Suprapubic skin (tissue), 4 donors: ENCODE measurements at regions not wholly inside any gene's neighbourhood (a gene's known extent, or its start where the extent isn't known, plus 50 kb on each side); places are given as distances from the start of the nearest gene placed in this dataset.

ENCODE experiments used
- DNase-seq, 2 donors: peaks; one replicate each; pipeline ENCODE4 v3.0.0-alpha.2; 2019; ENCODE audit warnings: low spot score in 2 of 2
- H3K27ac ChIP-seq: fragments of 200-600 bp; sonication (generic); one replicate; pipeline ENCODE4 v1.5.1; 2019
- H3K27me3 ChIP-seq: fragments of 200-600 bp; sonication (generic); one replicate; pipeline ENCODE4 v1.5.1; 2019
- H3K36me3 ChIP-seq: fragments of 200-600 bp; sonication (generic); one replicate; pipeline ENCODE4 v1.5.1; 2019
- H3K4me1 ChIP-seq: fragments of 200-600 bp; sonication (generic); one replicate; pipeline ENCODE4 v1.5.1; 2019
- H3K4me3 ChIP-seq: fragments of 200-600 bp; sonication (generic); one replicate; pipeline ENCODE4 v1.5.1; 2019; ENCODE audit warnings: mild to moderate bottlenecking
- H3K9me3 ChIP-seq: fragments of 200-600 bp; sonication (generic); one replicate; pipeline ENCODE4 v1.5.1; 2019
- EP300 ChIP-seq: sonication (generic); formaldehyde crosslinking; IDR thresholded peaks from one replicate; pipeline ENCODE4 v1.6.1; 2017; ENCODE audit warnings: antibody characterized with exemption
- POLR2A ChIP-seq, 2 donors: fragments of 450-650 bp; IDR thresholded peaks; one replicate each; pipeline ENCODE4 v1.6.1; 2017; ENCODE audit warnings: antibody characterized with exemption in 2 of 2, mild to moderate bottlenecking in 2 of 2, moderate library complexity in 2 of 2
- POLR2AphosphoS5 ChIP-seq, 3 donors: sonication (generic); formaldehyde crosslinking; IDR thresholded peaks; one replicate each; pipeline ENCODE4 v1.6.1; 2017; ENCODE audit warnings: antibody characterized with exemption in 3 of 3
- WGBS: methylation state at CpG from one replicate; pipeline ENCODE4 v1.1.5; 2018; 5-methylcytosine and 5-hydroxymethylcytosine counted together
- TF ChIP-seq, protein P1 (sequence below), 2 donors: fragments of 200-600 bp in 1 of 2; fragments of 450-650 bp in 1 of 2; sonication (generic) in 1 of 2; IDR thresholded peaks; one replicate each; pipeline ENCODE4 v1.5.1; 2016 to 2019; ENCODE audit warnings: antibody characterized with exemption in 2 of 2, mild to moderate bottlenecking in 1 of 2, moderate library complexity in 1 of 2

DNA sequence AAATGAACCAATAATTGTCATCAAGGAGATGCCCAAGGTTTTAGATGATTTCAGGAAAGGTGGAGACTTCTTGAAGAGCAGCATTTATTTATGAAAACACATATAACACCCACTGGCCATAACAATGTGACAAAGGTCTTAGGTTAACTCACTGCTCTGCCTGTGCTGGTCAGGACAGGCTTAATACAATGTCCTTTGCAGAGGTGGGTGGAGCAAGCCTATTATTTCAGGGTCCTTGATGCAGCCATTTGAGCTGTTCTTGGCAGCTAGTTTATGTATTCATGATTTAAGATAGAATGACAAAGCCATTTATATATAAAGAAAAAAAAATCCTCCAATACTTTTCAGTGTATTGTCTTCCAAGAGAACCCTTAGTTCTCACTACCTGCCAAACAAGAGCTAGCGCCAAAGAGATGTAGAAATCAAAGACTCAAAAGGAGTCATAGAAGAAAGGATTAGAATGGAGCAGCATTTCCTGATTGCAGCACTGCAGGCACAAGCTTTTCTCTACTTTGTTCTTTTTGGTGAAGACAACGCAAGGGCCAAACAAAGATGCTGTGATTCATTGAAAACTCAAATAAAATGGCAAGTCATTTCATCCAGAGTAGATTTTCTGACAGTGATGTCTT is 124.3 kb upstream of the TSHZ2 start:
- Histone ChIP-seq H3K27me3 (no peaks in the 10 kb centered on the region), H3K4me1 (no peaks in the 10 kb centered on the region), H3K36me3 (no peaks in the 10 kb centered on the region), H3K27ac (peak overlapping the region; percentile 48), H3K9me3 (no peaks in the 10 kb centered on the region), H3K4me3 (no peak overlapping the region)
- 82% methylated on average over 2 of the region's 2 CpGs for WGBS
- TF ChIP-seq EP300 (no peak), POLR2AphosphoS5 (IDR thresholded peaks at IDR 0.05) (no peak), POLR2A (IDR thresholded peaks at IDR 0.05) (no peak)
- TF ChIP-seq, protein P1, sequence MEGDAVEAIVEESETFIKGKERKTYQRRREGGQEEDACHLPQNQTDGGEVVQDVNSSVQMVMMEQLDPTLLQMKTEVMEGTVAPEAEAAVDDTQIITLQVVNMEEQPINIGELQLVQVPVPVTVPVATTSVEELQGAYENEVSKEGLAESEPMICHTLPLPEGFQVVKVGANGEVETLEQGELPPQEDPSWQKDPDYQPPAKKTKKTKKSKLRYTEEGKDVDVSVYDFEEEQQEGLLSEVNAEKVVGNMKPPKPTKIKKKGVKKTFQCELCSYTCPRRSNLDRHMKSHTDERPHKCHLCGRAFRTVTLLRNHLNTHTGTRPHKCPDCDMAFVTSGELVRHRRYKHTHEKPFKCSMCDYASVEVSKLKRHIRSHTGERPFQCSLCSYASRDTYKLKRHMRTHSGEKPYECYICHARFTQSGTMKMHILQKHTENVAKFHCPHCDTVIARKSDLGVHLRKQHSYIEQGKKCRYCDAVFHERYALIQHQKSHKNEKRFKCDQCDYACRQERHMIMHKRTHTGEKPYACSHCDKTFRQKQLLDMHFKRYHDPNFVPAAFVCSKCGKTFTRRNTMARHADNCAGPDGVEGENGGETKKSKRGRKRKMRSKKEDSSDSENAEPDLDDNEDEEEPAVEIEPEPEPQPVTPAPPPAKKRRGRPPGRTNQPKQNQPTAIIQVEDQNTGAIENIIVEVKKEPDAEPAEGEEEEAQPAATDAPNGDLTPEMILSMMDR (IDR thresholded peaks at IDR 0.05): no peak
- no peak for DNase-seq

DNA sequence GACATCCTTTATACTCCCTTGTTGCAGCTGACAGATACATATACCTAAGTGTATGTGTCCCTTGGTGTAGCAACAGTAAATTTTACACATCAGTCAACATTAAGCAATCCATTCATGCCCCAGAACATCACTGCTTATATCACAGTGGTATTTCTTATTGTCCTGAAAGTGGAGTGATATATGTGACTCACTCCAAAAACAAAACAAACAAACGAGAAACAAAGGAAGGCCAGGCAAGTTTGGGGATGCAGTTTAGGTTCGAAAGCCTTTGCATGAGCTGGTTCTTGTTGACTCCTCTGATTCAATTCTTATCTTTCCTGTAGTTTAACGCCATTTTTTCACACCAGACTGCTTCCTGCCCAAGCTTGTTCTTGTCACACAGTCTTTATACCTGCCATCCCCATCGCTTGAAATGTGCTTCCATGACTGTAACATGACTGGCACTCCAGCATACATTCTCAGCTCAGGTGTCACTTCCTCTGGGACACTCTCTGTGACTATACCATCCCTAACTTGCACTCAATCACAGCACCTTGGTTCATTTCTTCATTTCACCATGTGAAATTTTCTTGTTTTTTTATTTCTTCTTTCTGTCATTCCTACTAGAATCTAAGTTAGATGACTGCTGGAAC is 125.0 kb upstream of the TSHZ2 start:
- no peak for DNase-seq
- no peaks in the 10 kb centered on the region for H3K9me3 ChIP-seq
- H3K4me3 ChIP-seq: no peak overlapping the region
- H3K4me1 ChIP-seq: no peaks in the 10 kb centered on the region
- no peaks in the 10 kb centered on the region for H3K27me3 ChIP-seq
- WGBS: 69% methylated on average over 4 of the region's 4 CpGs
- TF ChIP-seq POLR2A (IDR thresholded peaks at IDR 0.05): no peak
- TF ChIP-seq, protein P1 (IDR thresholded peaks at IDR 0.05): no peak
- no peak for TF ChIP-seq POLR2AphosphoS5 (IDR thresholded peaks at IDR 0.05)
- TF ChIP-seq EP300: no peak
- no peak overlapping the region for H3K27ac ChIP-seq
- H3K36me3 ChIP-seq: no peaks in the 10 kb centered on the region

DNA sequence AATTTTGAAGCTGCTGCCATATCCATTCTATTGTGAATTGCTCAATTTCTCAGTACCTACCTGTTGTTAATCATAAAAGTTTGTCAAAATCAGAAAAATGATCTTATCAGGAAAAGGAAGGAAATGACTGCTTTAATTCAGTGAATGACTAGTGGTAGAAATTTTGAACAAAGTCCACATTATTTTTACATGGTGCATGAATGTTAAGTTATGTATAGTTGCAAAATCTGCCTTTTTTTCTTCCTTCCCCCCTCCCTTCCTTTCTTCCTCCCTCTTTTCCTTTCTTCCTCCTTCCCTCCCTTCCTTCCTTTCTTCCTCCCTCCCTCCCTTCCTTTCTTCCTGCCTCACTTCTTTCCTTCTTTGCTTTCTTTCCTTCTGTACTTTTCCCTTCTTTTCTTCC is 127.1 kb upstream of the TSHZ2 start:
- Histone ChIP-seq H3K27ac (no peak overlapping the region), H3K4me3 (no peak overlapping the region), H3K4me1 (no peaks in the 10 kb centered on the region), H3K9me3 (no peaks in the 10 kb centered on the region), H3K36me3 (no peaks in the 10 kb centered on the region), H3K27me3 (no peaks in the 10 kb centered on the region)
- DNase-seq: no peak
- TF ChIP-seq, protein P1 (IDR thresholded peaks at IDR 0.05): no peak
- no peak for TF ChIP-seq POLR2AphosphoS5 (IDR thresholded peaks at IDR 0.05)
- no peak for TF ChIP-seq POLR2A (IDR thresholded peaks at IDR 0.05)
- no peak for TF ChIP-seq EP300

DNA sequence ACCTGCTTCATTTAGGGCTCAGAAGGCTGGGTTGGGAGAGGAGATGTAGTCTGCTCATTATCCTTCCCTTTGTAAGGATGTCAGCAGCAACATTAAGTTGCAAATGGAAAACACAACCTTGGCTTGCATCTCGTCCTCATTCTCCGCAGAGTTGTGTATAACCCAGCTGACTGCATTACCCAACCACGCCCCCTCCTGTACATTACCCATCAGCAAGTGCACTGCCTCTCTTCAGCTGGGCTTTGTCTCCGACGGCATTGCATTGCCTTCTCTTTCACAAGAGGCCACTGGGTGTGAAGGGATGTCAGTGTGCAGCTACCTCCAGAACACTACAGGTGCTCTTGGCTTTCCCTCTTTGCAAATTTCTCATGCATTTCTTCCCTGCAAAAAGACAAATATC is 128.7 kb upstream of the TSHZ2 start:
- H3K4me3 ChIP-seq: no peak overlapping the region

DNA sequence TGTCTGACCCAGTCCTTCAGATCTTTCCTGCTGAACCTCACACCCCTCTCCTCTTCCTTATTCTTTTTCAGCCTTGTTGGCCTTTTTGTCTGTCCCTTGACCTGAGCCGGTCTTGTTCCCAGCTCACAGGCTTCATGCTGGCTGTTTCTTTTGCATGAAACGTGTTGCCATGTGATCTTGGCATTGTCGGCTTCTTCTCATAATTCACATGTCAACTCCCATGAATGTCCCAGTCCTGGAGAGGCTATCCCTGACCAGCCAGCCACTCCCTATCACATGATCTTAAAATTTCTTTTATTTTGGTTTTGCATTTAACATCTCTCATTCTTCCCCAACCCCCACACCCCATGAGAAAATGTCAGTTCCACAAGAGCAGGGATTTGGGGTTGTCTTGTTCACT is 131.2 kb upstream of the TSHZ2 start:
- TF ChIP-seq POLR2A (IDR thresholded peaks at IDR 0.05) (no peak), POLR2AphosphoS5 (IDR thresholded peaks at IDR 0.05) (no peak), EP300 (no peak)
- TF ChIP-seq, protein P1 (IDR thresholded peaks at IDR 0.05): no peak
- Histone ChIP-seq H3K4me1 (no peaks in the 10 kb centered on the region), H3K9me3 (no peaks in the 10 kb centered on the region), H3K27me3 (no peaks in the 10 kb centered on the region), H3K27ac (no peak overlapping the region), H3K36me3 (no peaks in the 10 kb centered on the region), H3K4me3 (no peak overlapping the region)
- WGBS: 76% methylated on average over 3 of the region's 3 CpGs
- DNase-seq: no peak

More for the DNA sequence above, 128.7 kb upstream of the TSHZ2 start:
- no peaks in the 10 kb centered on the region for H3K4me1 ChIP-seq
- WGBS: 86% methylated on average over 5 of the region's 5 CpGs
- H3K27me3 ChIP-seq: no peaks in the 10 kb centered on the region
- TF ChIP-seq EP300 (no peak), POLR2AphosphoS5 (IDR thresholded peaks at IDR 0.05) (no peak)
- H3K9me3 ChIP-seq: no peaks in the 10 kb centered on the region
- DNase-seq: no peak
- no peak overlapping the region for H3K27ac ChIP-seq
- H3K36me3 ChIP-seq: no peaks in the 10 kb centered on the region
